GM12865 (cell line): ENCODE measurements at regions not wholly inside any gene's neighbourhood (a gene's known extent, or its start where the extent isn't known, plus 50 kb on each side); places are given as distances from the start of the nearest gene placed in this dataset.

Source experiments
- DNase-seq: peaks from one replicate; pipeline ENCODE4 v3.0.0; 2010; ENCODE audit warnings: low read depth
- H3K4me3 ChIP-seq: 2 replicates; pipeline ENCODE4 v1.5.1; 2011; ENCODE audit warnings: mild to moderate bottlenecking, low read depth, low read length, control low read depth
- CTCF ChIP-seq: IDR thresholded peaks from 2 replicates; pipeline ENCODE4 v1.5.1; 2011; ENCODE audit warnings: low read length, control low read depth, low read depth, inconsistent platforms; ENCODE audit not compliant: insufficient read depth; ENCODE audit errors: missing control alignments

DNA sequence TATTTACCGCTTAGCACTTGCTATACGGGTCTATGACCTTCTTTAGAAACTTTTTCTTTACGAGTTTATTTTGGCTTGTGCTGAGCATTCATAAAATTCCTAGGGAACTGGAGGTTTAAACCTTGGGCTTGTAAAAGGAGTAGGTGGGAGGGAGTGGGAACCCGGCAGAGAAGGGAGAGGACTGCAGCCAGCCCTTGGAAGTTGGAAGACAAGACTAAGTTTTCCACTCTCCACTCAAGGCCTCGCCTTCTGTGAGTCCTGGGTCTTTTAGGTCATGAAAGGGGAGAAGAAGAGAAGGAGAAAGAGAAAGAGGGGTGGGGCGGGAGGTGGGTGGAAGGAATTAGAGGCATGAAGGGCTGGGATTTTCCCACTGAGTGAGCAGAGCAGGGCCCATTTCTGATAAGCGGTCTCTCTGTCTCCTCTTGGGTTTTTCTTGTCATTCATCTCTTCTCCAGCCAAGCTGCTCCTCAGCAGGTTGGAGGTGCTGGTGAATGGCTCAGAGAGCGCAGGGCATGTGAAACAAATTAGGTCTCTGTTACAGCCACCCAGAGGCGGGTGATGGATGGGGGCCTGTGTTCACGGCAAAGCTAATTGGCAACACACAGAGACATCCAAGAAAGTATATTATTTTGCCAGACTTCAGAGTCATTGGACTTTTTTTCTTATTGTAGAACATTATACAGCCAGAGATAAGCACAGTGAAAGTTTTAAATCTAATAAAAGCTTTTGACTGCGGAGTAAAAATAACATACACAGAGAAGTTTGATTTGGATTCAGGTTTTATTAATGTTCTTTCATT lies 247.3 kb downstream of the FOXD2 start:
- H3K4me3 ChIP-seq, result no peak overlapping the region
- DNase-seq, result no peak
- TF ChIP-seq CTCF, result no peak

DNA sequence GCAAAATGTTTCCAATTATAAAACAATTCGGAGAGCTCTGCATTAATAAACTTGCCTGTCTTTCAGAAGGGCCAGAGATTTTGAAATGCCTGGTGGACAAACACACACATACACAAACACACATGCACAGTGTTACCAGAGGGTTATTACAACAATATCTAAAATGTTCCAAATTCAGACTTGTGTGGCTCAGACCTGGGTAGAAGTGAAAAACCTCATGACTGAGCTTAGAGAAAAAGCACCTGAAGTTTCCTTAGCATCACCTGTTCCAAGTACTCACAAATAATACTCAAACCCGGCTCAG lies 247.9 kb downstream of the FOXD2 start:
- no peak for DNase-seq
- no peak overlapping the region for H3K4me3 ChIP-seq
- TF ChIP-seq CTCF, result no peak

DNA sequence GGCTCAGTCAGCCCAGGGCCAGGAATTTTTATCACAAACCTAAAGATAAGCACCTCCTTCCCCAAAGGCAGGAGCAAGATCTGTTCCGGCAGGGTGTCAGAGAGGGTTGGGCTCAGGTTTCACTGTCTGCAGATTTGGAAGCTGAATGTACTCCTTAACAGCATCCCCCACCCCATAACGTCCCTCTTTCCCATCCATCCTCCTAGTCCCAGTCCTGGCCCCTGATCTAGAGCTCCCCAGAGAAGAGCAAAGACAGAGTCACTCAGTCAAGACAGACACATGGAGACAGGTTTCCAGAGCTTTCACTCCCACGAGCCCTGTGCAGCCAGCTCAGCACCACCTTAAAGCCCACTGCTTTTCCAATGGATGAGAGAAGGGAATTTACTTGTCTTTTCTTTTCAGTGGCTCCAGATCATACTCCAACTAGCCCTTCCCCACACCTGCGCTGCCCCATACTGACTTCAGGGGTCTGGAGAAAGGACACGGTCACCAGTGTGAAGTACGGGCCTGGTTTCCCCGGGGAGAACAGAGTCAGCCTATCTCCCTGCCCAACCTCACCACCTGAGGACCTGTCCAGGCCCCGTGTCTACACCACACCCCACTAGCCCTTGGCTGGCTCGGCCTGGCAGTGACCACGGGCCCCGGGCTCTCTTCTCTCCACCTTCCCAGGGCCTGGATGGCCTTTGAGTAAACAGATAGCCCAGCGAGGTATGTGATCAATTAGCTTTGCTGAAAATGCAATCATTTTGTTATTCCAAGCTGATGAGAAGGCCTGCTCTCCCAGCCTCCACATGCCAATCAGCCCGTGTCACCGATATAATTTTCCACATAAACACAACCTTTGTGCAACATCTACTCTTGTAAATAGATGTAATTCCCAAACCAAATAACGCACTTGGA lies 249.1 kb downstream of the FOXD2 start:
- TF ChIP-seq CTCF, result no peak

GRCh38 chr1:47687631-47688460 lies 250.0 kb downstream of the FOXD2 start:
- no peak for DNase-seq
- no peak for TF ChIP-seq CTCF
- H3K4me3 ChIP-seq, result no peak overlapping the region

More for the DNA sequence above, 249.1 kb downstream of the FOXD2 start:
- no peak overlapping the region for H3K4me3 ChIP-seq
- DNase-seq, result no peak

GRCh38 chr1:47688461-47689296 lies 250.8 kb downstream of the FOXD2 start:
- no peak for TF ChIP-seq CTCF
- DNase-seq, result no peak
- no peak overlapping the region for H3K4me3 ChIP-seq

- no peak for DNase-seq
- no peak overlapping the region for H3K4me3 ChIP-seq
- TF ChIP-seq CTCF, result no peak
Observed at GRCh38 chr1:47689894-47690293, 252.1 kb downstream of the FOXD2 start.
